OCI-LY1 (cell line): ENCODE measurements at regions not wholly inside any gene's neighbourhood (a gene's known extent, or its start where the extent isn't known, plus 50 kb on each side); places are given as distances from the start of the nearest gene placed in this dataset.

Experiments used
- EZH2 ChIP-seq: fragments of 200-600 bp; sonication (generic), shearing (Covaris generic); IDR thresholded peaks from 2 replicates; pipeline ENCODE4 v1.8.0; 2017; ENCODE audit warnings: borderline replicate concordance, mixed run types, mild to moderate bottlenecking, antibody characterized with exemption, low read length, moderate library complexity, mixed read lengths
- TF ChIP-seq, protein P1 (sequence below): fragments of 200-600 bp; sonication (generic), shearing (Covaris generic); IDR thresholded peaks from 2 replicates; pipeline ENCODE4 v1.5.1; 2017; ENCODE audit warnings: mild to moderate bottlenecking, antibody characterized with exemption, low read length, moderate library complexity, mixed read lengths

DNA sequence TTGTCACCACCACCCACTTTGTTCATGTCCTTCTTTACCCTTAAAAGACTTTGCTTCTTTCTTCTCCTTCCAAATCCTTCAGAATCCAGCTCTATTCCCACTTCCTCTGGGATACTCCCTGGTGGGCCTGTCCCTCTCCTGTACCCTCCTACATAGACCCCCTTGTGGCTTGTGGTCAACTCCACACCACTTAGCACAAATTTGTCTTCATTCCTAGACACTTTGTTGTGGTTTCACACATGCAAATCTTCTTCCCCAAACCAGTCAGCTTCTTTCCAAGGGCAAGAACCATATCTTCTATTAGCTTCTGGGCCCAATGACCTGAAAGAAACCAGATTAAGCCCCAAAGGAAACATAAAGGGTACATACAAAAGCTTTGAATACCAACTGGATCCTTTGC is 342.4 kb downstream of the TNS1 start:
- TF ChIP-seq EZH2: no peak
- TF ChIP-seq, protein P1, sequence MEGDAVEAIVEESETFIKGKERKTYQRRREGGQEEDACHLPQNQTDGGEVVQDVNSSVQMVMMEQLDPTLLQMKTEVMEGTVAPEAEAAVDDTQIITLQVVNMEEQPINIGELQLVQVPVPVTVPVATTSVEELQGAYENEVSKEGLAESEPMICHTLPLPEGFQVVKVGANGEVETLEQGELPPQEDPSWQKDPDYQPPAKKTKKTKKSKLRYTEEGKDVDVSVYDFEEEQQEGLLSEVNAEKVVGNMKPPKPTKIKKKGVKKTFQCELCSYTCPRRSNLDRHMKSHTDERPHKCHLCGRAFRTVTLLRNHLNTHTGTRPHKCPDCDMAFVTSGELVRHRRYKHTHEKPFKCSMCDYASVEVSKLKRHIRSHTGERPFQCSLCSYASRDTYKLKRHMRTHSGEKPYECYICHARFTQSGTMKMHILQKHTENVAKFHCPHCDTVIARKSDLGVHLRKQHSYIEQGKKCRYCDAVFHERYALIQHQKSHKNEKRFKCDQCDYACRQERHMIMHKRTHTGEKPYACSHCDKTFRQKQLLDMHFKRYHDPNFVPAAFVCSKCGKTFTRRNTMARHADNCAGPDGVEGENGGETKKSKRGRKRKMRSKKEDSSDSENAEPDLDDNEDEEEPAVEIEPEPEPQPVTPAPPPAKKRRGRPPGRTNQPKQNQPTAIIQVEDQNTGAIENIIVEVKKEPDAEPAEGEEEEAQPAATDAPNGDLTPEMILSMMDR: no peak
